ENCODE measurements at regions not wholly inside any gene's neighbourhood (a gene's known extent, or its start where the extent isn't known, plus 50 kb on each side); places are given as distances from the start of the nearest gene placed in this dataset.
"Not testable (repeated sequence)": the region's sequence is repeated elsewhere in the genome, so short reads cannot be mapped to it uniquely, and the experiment has no call there.

DNA sequence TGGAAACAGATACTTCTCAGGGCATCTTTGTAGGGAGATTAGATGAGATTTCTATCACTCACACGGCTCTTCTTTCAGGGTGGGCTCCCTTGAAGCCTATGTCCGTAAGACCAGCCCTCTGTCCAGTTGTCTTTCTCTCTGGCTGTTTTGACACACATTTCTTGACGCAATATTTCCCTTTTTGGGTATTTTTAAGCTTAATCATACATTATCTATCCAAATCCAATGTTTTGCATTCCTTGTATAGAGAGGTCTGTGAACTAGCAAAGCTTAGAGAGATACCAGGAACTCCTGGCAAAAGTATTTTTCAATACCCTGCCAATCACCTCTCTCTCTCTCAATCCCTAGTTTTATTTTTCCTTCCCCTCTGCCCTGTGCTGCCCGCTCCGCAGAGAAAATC is 79.3 kb downstream of the EOMES start:
- in situ Hi-C loops (cut with MboI; ENCODE audit: low pct_unique_long_range_greater_than_20kb in 2 of 9, low sequenced_read_pairs in 9 of 9, unreplicated experiment in 9 of 9), result no loop called here
- no peak overlapping the region for H3K4me3 ChIP-seq
- H3K4me1 ChIP-seq (replicated peaks in 1 of 2), result no peaks in the 10 kb centered on the region
- WGBS, 10 experiments, result 72 to 92% (median 88%) methylated on average over 1 to 5 of the region's 5 CpGs; no CpG with 5 or more reads in 1 of the 10 experiments
- ATAC-seq (replicated peaks in 6 of 8), result no peak
- no peak overlapping the region for H3K27ac ChIP-seq

DNA sequence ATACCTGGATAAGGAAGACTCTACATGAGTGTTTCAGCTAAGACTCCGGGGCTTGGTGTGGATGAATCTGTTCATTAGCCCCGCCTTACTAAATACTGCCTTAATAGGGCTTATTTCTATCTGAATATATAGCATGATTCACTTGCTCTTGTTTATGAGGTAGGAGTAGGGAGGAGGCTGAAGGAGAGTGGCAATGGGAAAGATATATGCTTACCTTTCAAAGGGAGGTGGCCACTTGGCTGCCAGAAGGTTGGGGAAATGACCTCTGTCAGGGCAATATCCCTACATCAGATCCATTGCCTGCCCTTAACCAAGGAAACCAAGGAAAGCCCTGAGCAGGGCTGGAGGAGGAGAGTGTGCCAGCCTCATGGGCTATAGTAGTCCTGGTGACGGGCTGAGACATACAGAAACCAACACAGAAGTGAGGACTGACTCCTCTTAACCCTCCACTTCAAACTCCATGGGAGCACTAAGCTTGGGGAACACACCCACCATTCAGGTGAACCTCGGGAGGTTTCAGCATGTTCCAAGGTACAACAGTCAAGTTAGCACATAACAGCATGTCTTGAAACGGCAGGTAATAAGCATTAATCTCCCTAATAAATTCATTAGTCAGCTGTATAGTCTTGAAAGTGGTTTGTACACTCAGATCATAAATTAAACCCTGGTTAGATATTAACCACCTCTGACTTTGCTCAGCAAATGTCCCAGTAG is 80.1 kb downstream of the EOMES start:
- ATAC-seq (replicated peaks in 6 of 8), result no peak
- Histone ChIP-seq H3K4me1 (replicated peaks in 1 of 2) (no peaks in the 10 kb centered on the region), H3K4me3 (no peak overlapping the region), H3K27ac (no peak overlapping the region)
- WGBS, 10 experiments, result 60 to 100% (median 78%) methylated on average over 1 to 5 of the region's 5 CpGs
- in situ Hi-C loops (cut with MboI; ENCODE audit: low pct_unique_long_range_greater_than_20kb in 2 of 9, low sequenced_read_pairs in 9 of 9, unreplicated experiment in 9 of 9), result no loop called here

- in situ Hi-C loops (cut with MboI; ENCODE audit: low pct_unique_long_range_greater_than_20kb in 2 of 9, low sequenced_read_pairs in 9 of 9, unreplicated experiment in 9 of 9), result no loop called here
- 88 to 100% (median 100%) methylated on average over 1 of the region's 1 CpG; no CpG with 5 or more reads in 3 of the 10 experiments for WGBS, 10 experiments
These were observed 80.8 kb downstream of the EOMES start for GRCh38 chr3:27641271-27641800.

DNA sequence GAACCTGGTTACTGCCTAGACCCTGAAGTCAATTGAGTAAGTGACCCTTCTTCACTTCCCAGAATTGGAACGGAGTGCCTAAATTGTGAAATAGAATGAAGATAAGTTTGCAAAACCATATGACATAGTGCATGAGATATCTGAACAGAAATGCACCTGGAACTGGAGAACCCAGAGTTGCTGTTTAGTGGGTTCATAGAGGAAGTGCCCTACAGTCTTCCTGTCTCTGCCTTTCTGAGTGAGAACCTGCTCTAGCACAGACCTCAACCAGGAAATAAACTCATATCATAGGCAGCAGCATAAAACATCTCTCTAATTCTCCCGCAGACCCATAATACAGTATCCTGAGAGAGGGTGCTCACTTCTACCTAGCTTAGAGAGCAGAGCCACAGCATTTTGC is 82.9 kb downstream of the EOMES start:
- H3K27ac ChIP-seq, result no peak overlapping the region
- 62 to 100% (median 90%) methylated on average over 1 to 2 of the region's 2 CpGs; no CpG with 5 or more reads in 1 of the 10 experiments for WGBS, 10 experiments
- in situ Hi-C loops (cut with MboI; ENCODE audit: low pct_unique_long_range_greater_than_20kb in 2 of 9, low sequenced_read_pairs in 9 of 9, unreplicated experiment in 9 of 9), result no loop called here

More at GRCh38 chr3:27641271-27641800, 80.8 kb downstream of the EOMES start:
- Histone ChIP-seq H3K4me1 (replicated peaks in 1 of 2) (no peaks in the 10 kb centered on the region), H3K4me3 (no peak overlapping the region), H3K27ac (no peak overlapping the region)
- no peak for ATAC-seq (replicated peaks in 6 of 8)

GRCh38 chr3:27638594-27638993 is 83.5 kb downstream of the EOMES start:
- in situ Hi-C loops (cut with MboI; ENCODE audit: low pct_unique_long_range_greater_than_20kb in 2 of 9, low sequenced_read_pairs in 9 of 9, unreplicated experiment in 9 of 9), result no loop called here
- Histone ChIP-seq H3K27ac (no peak overlapping the region), H3K4me3 (no peak overlapping the region), H3K4me1 (replicated peaks in 1 of 2) (no peaks in the 10 kb centered on the region)
- 69 to 100% (median 87%) methylated on average over 2 to 6 of the region's 6 CpGs for WGBS, 10 experiments
- ATAC-seq (replicated peaks in 6 of 8), result no peak

More for the DNA sequence above, 82.9 kb downstream of the EOMES start:
- Histone ChIP-seq H3K4me1 (replicated peaks in 1 of 2) (no peaks in the 10 kb centered on the region), H3K4me3 (no peak overlapping the region)
- no peak for ATAC-seq (replicated peaks in 6 of 8)

DNA sequence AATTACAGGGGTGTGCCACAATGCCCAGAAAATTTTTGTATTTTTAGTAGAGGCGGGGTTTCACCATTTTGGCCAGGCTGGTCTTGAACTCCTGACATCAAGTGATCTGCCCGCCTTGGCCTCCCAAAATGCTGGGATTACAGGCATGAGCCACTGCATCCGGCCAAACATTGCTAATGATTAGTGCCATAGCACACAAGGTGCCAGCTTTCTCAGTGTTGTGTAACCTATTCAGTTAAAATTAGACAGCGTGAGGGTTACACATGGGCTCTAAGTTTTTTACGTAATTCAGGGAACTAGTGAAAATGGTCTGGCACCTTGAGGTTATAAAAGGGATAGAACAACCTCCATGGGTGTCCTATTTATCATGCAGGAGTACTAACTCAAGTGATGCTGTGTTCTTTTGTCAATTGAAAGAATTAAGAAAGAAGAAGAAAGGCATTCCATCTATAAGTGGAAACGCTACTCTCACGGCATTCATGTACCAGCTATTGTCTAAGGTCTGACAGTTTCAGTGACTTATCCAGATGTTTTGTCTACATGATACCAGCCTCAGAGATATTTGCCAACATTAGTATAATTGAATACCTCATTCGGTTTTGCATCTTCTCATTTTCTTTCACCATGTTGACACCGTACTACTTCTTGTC is 84.7 kb downstream of the EOMES start:
- Histone ChIP-seq H3K4me3 (no peak overlapping the region), H3K27ac (no peak overlapping the region), H3K4me1 (replicated peaks in 1 of 2) (no peaks in the 10 kb centered on the region)
- in situ Hi-C loops (cut with MboI; ENCODE audit: low pct_unique_long_range_greater_than_20kb in 2 of 9, low sequenced_read_pairs in 9 of 9, unreplicated experiment in 9 of 9), result no loop called here
- 21 to 90% (median 72%) methylated on average over 2 to 7 of the region's 9 CpGs for WGBS, 10 experiments
- ATAC-seq (replicated peaks in 6 of 8), result no peak

- H3K4me3 ChIP-seq; H3K4me1 ChIP-seq (replicated peaks in 1 of 2); ATAC-seq (replicated peaks in 6 of 8); in situ Hi-C loops (cut with MboI; ENCODE audit: low pct_unique_long_range_greater_than_20kb in 2 of 9, low sequenced_read_pairs in 9 of 9, unreplicated experiment in 9 of 9); H3K27ac ChIP-seq: not testable (repeated sequence)
- 59 to 100% (median 95%) methylated on average over 1 to 3 of the region's 5 CpGs; no CpG with 5 or more reads in 4 of the 10 experiments for WGBS, 10 experiments
These were observed 87.1 kb downstream of the EOMES start for GRCh38 chr3:27635006-27635405.

- Histone ChIP-seq H3K4me1 (replicated peaks in 1 of 2) (no peaks in the 10 kb centered on the region), H3K27ac (no peak overlapping the region), H3K4me3 (peak overlapping the region; percentile 26 to 41 (median 35))
- in situ Hi-C loops (cut with MboI; ENCODE audit: low pct_unique_long_range_greater_than_20kb in 2 of 9, low sequenced_read_pairs in 9 of 9, unreplicated experiment in 9 of 9), result no loop called here
- 0 to 78% (median 56%) methylated on average over 1 to 6 of the region's 6 CpGs for WGBS, 10 experiments
- peak; percentile 10 to 63 (median 51) for ATAC-seq (replicated peaks in 6 of 8)
These were observed 88.9 kb downstream of the EOMES start for GRCh38 chr3:27633224-27633545.

- H3K27ac ChIP-seq, result peak overlapping the region in 1 of 2 donors; percentile 37
These were observed 89.5 kb downstream of the EOMES start for GRCh38 chr3:27632431-27633223.

DNA sequence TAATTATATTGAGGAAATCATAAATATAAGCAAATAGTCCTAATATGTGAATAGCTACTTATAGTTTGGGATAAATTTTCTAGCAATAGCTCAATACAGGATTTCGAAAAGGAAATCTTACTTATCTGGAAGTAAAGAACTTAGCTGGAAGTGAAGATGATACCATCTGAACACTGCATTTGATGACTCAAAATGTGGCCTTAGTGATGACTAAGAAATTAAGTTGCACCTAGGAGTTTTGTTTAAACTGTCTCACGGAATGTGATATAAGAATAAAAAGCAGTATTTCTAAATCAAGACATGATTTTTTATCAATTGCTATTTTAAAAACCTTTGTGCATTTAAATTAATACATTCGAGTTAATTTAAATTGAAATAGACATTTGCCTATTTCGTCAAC is 91.2 kb downstream of the EOMES start:
- in situ Hi-C loops (cut with MboI; ENCODE audit: low pct_unique_long_range_greater_than_20kb in 2 of 9, low sequenced_read_pairs in 9 of 9, unreplicated experiment in 9 of 9), result no loop called here
- Histone ChIP-seq H3K27ac (no peak overlapping the region), H3K4me3 (no peak overlapping the region), H3K4me1 (replicated peaks in 1 of 2) (no peaks in the 10 kb centered on the region)
- ATAC-seq (replicated peaks in 6 of 8), result no peak
- 59 to 100% (median 82%) methylated on average over 2 to 4 of the region's 4 CpGs for WGBS, 10 experiments

More at GRCh38 chr3:27632431-27633223, 89.5 kb downstream of the EOMES start:
- in situ Hi-C loops (cut with MboI; ENCODE audit: low pct_unique_long_range_greater_than_20kb in 2 of 9, low sequenced_read_pairs in 9 of 9, unreplicated experiment in 9 of 9), result no loop called here
- Histone ChIP-seq H3K4me3 (peak overlapping the region; percentile 26 to 41 (median 35)), H3K4me1 (replicated peaks in 1 of 2) (no peaks in the 10 kb centered on the region)
- WGBS, 10 experiments, result 0 to 73% (median 5%) methylated on average over 1 to 7 of the region's 66 CpGs; no CpG with 5 or more reads in 1 of the 10 experiments
- ATAC-seq (replicated peaks in 6 of 8), result peak; percentile 84 to 96 (median 93)

DNA sequence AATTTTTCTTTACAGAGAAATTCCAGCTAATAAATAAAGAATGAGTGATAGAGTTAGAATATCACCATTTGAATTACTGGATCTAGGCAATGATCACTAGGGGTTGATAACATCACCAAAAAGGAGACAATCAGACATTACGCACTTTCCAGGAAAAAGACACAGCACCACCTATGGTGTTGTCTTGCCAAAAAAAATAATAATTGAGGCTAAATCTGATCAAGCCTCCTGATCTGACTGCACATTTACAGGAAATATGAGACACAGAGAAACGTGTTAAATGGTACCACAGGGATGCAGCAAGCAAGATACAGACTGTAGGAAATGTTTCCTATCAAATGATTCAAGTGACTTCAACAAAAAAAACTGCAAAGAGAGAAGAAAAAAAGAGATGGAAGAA is 92.8 kb downstream of the EOMES start:
- WGBS, 10 experiments, result 9 to 90% (median 64%) methylated on average over 1 to 2 of the region's 2 CpGs; no CpG with 5 or more reads in 1 of the 10 experiments
- no peak overlapping the region for H3K4me3 ChIP-seq
- H3K27ac ChIP-seq, result no peak overlapping the region
- H3K4me1 ChIP-seq (replicated peaks in 1 of 2), result no peaks in the 10 kb centered on the region
- no peak for ATAC-seq (replicated peaks in 6 of 8)
- in situ Hi-C loops (cut with MboI; ENCODE audit: low pct_unique_long_range_greater_than_20kb in 2 of 9, low sequenced_read_pairs in 9 of 9, unreplicated experiment in 9 of 9), result no loop called here

DNA sequence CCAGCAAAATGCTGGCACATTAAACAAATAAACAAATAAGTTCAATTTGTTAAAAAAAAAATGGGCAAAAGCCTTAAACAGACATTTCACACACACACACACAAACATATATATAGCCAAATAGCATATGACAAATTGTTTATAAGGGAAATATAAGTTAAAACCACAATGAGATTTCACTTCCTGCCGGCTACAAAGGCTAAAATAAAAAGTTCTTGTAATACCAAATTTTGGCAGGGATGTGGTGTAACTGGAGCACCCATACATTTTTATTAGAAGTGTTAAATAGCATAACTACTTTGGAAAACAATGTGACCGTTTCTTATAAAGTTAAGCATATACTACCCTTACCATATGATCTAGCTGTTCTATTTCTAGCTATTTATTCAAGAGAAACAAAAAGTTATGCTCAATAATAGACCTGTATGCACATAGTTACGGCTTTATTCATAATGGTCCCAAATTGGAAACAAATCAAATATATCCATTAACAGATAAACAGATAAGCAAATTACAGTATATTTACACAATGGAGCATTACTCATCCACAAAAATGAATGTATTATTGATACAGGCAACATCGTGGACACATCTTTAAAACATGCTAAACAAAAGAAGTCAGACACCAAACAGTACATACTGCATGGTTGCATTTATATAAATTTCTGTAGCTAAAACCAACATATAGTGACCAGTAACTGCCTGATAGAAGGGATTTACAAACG is 93.9 kb downstream of the EOMES start:
- Histone ChIP-seq H3K4me1 (replicated peaks in 1 of 2) (no peaks in the 10 kb centered on the region), H3K4me3 (no peak overlapping the region), H3K27ac (no peak overlapping the region)
- 51 to 100% (median 90%) methylated on average over 1 to 5 of the region's 5 CpGs for WGBS, 10 experiments
- in situ Hi-C loops (cut with MboI; ENCODE audit: low pct_unique_long_range_greater_than_20kb in 2 of 9, low sequenced_read_pairs in 9 of 9, unreplicated experiment in 9 of 9), result no loop called here
- ATAC-seq (replicated peaks in 6 of 8), result peak in 1 of 8 experiments; percentile 14
